ENCODE measurements at regions not wholly inside any gene's neighbourhood (a gene's known extent, or its start where the extent isn't known, plus 50 kb on each side); places are given as distances from the start of the nearest gene placed in this dataset.

DNA sequence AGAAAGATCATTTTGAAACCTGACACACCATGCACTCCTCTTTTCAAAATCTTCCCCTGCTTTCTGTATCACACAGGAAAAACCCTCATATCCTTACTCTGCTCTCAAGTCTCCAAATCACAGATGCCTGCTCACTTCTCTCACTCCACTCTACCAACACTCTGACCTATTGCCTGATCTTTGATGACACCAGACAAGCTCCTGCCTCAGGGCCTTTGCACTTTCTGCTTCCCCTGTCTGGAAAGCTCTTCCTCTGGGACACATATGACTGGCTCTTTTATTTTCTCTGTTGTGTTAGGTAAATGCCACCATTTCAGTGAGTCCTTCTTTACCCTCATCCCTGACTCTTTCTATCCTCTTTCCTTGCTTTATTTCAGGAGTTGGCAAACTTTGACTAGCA, 1300.7 kb upstream of the ZEB2 start:
- Histone ChIP-seq H3K36me3 (ENCODE audit: insufficient read depth) (no peaks in the 10 kb centered on the region), H3K79me2 (replicated peaks; ENCODE audit: insufficient read depth) (no peaks in the 10 kb centered on the region), H3K4me1 (ENCODE audit: insufficient read depth) (peaks cover 6% of the 10 kb centered on the region; the same call in 1 of the 2 replicates), H2AFZ (no peak overlapping the region), H3K4me2 (no peak overlapping the region), H3K27me3 (ENCODE audit: insufficient read depth) (no peaks in the 10 kb centered on the region), H3K9me2 (ENCODE audit: insufficient read depth) (no peaks in the 10 kb centered on the region), H3K4me3 (no peak overlapping the region), H3K27ac (ENCODE audit: low read depth) (no peak overlapping the region), H3F3A (replicated peaks; ENCODE audit: low read depth) (no peaks in the 10 kb centered on the region), H4K20me1 (replicated peaks; ENCODE audit: insufficient read depth) (no peaks in the 10 kb centered on the region)
- Mint-ChIP-seq H3K27me3 (ENCODE audit: insufficient read depth, low read depth, poor library complexity) (peaks cover 2% of the 10 kb centered on the region), H3K27ac (no peak overlapping the region), H3K4me3 (no peak overlapping the region), H3K36me3 (ENCODE audit: low read depth) (no peaks in the 10 kb centered on the region), H3K4me1 (peaks cover 20% of the 10 kb centered on the region), H3K9me3 (no peaks in the 10 kb centered on the region)
- ATAC-seq (no peak), DNase-seq (ENCODE audit: low spot score) (no peak)
- TF ChIP-seq EZH2phosphoT487 (IDR thresholded peaks at IDR 0.05; ENCODE audit: unreplicated experiment) (no peak), JUNB (IDR thresholded peaks at IDR 0.05; ENCODE audit: unreplicated experiment) (no peak), NANOG (IDR thresholded peaks at IDR 0.05; ENCODE audit: borderline replicate concordance) (no peak), ZNF114 (CRISPR knock-in tag; IDR thresholded peaks at IDR 0.05) (no peak), STAT1 (IDR thresholded peaks at IDR 0.05; ENCODE audit: unreplicated experiment) (no peak)
- TF ChIP-seq, protein P1, sequence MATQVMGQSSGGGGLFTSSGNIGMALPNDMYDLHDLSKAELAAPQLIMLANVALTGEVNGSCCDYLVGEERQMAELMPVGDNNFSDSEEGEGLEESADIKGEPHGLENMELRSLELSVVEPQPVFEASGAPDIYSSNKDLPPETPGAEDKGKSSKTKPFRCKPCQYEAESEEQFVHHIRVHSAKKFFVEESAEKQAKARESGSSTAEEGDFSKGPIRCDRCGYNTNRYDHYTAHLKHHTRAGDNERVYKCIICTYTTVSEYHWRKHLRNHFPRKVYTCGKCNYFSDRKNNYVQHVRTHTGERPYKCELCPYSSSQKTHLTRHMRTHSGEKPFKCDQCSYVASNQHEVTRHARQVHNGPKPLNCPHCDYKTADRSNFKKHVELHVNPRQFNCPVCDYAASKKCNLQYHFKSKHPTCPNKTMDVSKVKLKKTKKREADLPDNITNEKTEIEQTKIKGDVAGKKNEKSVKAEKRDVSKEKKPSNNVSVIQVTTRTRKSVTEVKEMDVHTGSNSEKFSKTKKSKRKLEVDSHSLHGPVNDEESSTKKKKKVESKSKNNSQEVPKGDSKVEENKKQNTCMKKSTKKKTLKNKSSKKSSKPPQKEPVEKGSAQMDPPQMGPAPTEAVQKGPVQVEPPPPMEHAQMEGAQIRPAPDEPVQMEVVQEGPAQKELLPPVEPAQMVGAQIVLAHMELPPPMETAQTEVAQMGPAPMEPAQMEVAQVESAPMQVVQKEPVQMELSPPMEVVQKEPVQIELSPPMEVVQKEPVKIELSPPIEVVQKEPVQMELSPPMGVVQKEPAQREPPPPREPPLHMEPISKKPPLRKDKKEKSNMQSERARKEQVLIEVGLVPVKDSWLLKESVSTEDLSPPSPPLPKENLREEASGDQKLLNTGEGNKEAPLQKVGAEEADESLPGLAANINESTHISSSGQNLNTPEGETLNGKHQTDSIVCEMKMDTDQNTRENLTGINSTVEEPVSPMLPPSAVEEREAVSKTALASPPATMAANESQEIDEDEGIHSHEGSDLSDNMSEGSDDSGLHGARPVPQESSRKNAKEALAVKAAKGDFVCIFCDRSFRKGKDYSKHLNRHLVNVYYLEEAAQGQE (IDR thresholded peaks at IDR 0.05; ENCODE audit: unreplicated experiment) = no peak
- TF ChIP-seq, protein P2, sequence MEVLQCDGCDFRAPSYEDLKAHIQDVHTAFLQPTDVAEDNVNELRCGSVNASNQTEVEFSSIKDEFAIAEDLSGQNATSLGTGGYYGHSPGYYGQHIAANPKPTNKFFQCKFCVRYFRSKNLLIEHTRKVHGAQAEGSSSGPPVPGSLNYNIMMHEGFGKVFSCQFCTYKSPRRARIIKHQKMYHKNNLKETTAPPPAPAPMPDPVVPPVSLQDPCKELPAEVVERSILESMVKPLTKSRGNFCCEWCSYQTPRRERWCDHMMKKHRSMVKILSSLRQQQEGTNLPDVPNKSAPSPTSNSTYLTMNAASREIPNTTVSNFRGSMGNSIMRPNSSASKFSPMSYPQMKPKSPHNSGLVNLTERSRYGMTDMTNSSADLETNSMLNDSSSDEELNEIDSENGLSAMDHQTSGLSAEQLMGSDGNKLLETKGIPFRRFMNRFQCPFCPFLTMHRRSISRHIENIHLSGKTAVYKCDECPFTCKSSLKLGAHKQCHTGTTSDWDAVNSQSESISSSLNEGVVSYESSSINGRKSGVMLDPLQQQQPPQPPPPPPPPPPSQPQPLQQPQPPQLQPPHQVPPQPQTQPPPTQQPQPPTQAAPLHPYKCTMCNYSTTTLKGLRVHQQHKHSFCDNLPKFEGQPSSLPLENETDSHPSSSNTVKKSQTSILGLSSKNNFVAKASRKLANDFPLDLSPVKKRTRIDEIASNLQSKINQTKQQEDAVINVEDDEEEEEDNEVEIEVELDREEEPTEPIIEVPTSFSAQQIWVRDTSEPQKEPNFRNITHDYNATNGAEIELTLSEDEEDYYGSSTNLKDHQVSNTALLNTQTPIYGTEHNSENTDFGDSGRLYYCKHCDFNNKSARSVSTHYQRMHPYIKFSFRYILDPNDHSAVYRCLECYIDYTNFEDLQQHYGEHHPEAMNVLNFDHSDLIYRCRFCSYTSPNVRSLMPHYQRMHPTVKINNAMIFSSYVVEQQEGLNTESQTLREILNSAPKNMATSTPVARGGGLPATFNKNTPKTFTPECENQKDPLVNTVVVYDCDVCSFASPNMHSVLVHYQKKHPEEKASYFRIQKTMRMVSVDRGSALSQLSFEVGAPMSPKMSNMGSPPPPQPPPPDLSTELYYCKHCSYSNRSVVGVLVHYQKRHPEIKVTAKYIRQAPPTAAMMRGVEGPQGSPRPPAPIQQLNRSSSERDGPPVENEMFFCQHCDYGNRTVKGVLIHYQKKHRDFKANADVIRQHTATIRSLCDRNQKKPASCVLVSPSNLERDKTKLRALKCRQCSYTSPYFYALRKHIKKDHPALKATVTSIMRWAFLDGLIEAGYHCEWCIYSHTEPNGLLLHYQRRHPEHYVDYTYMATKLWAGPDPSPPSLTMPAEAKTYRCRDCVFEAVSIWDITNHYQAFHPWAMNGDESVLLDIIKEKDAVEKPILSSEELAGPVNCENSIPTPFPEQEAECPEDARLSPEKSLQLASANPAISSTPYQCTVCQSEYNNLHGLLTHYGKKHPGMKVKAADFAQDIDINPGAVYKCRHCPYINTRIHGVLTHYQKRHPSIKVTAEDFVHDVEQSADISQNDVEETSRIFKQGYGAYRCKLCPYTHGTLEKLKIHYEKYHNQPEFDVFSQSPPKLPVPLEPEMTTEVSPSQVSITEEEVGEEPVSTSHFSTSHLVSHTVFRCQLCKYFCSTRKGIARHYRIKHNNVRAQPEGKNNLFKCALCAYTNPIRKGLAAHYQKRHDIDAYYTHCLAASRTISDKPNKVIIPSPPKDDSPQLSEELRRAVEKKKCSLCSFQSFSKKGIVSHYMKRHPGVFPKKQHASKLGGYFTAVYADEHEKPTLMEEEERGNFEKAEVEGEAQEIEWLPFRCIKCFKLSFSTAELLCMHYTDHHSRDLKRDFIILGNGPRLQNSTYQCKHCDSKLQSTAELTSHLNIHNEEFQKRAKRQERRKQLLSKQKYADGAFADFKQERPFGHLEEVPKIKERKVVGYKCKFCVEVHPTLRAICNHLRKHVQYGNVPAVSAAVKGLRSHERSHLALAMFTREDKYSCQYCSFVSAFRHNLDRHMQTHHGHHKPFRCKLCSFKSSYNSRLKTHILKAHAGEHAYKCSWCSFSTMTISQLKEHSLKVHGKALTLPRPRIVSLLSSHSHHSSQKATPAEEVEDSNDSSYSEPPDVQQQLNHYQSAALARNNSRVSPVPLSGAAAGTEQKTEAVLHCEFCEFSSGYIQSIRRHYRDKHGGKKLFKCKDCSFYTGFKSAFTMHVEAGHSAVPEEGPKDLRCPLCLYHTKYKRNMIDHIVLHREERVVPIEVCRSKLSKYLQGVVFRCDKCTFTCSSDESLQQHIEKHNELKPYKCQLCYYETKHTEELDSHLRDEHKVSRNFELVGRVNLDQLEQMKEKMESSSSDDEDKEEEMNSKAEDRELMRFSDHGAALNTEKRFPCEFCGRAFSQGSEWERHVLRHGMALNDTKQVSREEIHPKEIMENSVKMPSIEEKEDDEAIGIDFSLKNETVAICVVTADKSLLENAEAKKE (CRISPR knock-in tag; IDR thresholded peaks at IDR 0.05) = no peak

Data from GM23338 (cell line).